GM23338 (cell line): ENCODE measurements at regions not wholly inside any gene's neighbourhood (a gene's known extent, or its start where the extent isn't known, plus 50 kb on each side); places are given as distances from the start of the nearest gene placed in this dataset.

Experiments
- ATAC-seq: fragments of 200-7000 bp; cut with Tn5 transposase; 3 replicates; pipeline ENCODE4 v1.9.1; 2020
- DNase-seq: peaks from one replicate; pipeline ENCODE4 v3.0.0-alpha.2; 2015; ENCODE audit warnings: low spot score
- H2AFZ ChIP-seq: fragments of 200-600 bp; sonication (generic); 2 replicates; pipeline ENCODE4 v1.8.0; 2016; ENCODE audit warnings: antibody characterized with exemption, mild to moderate bottlenecking, moderate library complexity
- H3F3A ChIP-seq: fragments of 200-600 bp; sonication (generic); replicated peaks from 2 replicates; pipeline ENCODE4 v1.8.0; 2017; ENCODE audit warnings: antibody characterized with exemption, mixed run types, low read depth
- H3K27ac ChIP-seq: fragments of 200-600 bp; sonication (generic); 2 replicates; pipeline ENCODE4 v1.6.1; 2016; ENCODE audit warnings: low read depth
- H3K27me3 ChIP-seq: fragments of 200-600 bp; sonication (generic); 2 replicates; pipeline ENCODE4 v1.8.0; 2016; ENCODE audit warnings: mild to moderate bottlenecking, mixed run types, moderate library complexity; ENCODE audit not compliant: insufficient read depth
- H3K36me3 ChIP-seq: fragments of 200-600 bp; sonication (generic); 2 replicates; pipeline ENCODE4 v1.8.0; 2016; ENCODE audit warnings: mild to moderate bottlenecking; ENCODE audit not compliant: insufficient read depth
- H3K4me1 ChIP-seq: fragments of 200-600 bp; sonication (generic); 2 replicates; pipeline ENCODE4 v1.8.0; 2016; ENCODE audit warnings: mild to moderate bottlenecking, moderate library complexity; ENCODE audit not compliant: insufficient read depth
- H3K4me2 ChIP-seq: fragments of 200-600 bp; sonication (generic); 2 replicates; pipeline ENCODE4 v1.7.1; 2017; ENCODE audit warnings: mixed run types
- H3K4me3 ChIP-seq: fragments of 200-600 bp; sonication (generic); 2 replicates; pipeline ENCODE4 v1.6.1; 2016; ENCODE audit warnings: mixed run types
- H3K79me2 ChIP-seq: fragments of 200-600 bp; sonication (generic); replicated peaks from 2 replicates; pipeline ENCODE4 v1.8.0; 2017; ENCODE audit warnings: mild to moderate bottlenecking; ENCODE audit not compliant: insufficient read depth
- H3K9me2 ChIP-seq: fragments of 200-600 bp; sonication (generic); 2 replicates; pipeline ENCODE4 v1.8.0; 2017; ENCODE audit not compliant: insufficient read depth
- H4K20me1 ChIP-seq: fragments of 200-600 bp; sonication (generic); replicated peaks from 2 replicates; pipeline ENCODE4 v1.8.0; 2017; ENCODE audit warnings: mild to moderate bottlenecking; ENCODE audit not compliant: insufficient read depth
- H3K27ac Mint-ChIP-seq: 2 replicates; pipeline ENCODE4 v1.8.0; 2020; ENCODE audit warnings: inconsistent platforms, mild to moderate bottlenecking, moderate library complexity, mixed read lengths
- H3K27me3 Mint-ChIP-seq: 3 replicates; pipeline ENCODE4 v1.8.0; 2022; ENCODE audit warnings: low read depth, mild to moderate bottlenecking, moderate library complexity, mixed read lengths, inconsistent platforms; ENCODE audit not compliant: insufficient read depth, poor library complexity
- H3K36me3 Mint-ChIP-seq: 3 replicates; pipeline ENCODE4 v1.8.0; 2021; ENCODE audit warnings: low read depth, mild to moderate bottlenecking, inconsistent platforms, moderate library complexity, mixed read lengths
- H3K4me1 Mint-ChIP-seq: 3 replicates; pipeline ENCODE4 v1.8.0; 2020; ENCODE audit warnings: mild to moderate bottlenecking, inconsistent platforms, mixed read lengths
- H3K4me3 Mint-ChIP-seq: 3 replicates; pipeline ENCODE4 v1.8.0; 2021; ENCODE audit warnings: moderate library complexity, mild to moderate bottlenecking, inconsistent platforms, mixed read lengths
- H3K9me3 Mint-ChIP-seq: 3 replicates; pipeline ENCODE4 v1.8.0; 2020; ENCODE audit warnings: moderate library complexity, mild to moderate bottlenecking, inconsistent platforms, mixed read lengths
- CREB1 ChIP-seq: fragments of 250-450 bp; sonication (Bioruptor Pico); IDR thresholded peaks from 2 replicates; pipeline ENCODE4 v1.5.0; 2020; ENCODE audit warnings: low read depth, mild to moderate bottlenecking, moderate library complexity
- CTCF ChIP-seq, 2 experiments: fragments of 200-600 bp in 1 of 2; sonication (generic) in 1 of 2; conservative IDR thresholded peaks; 2 replicates each; pipeline versions ENCODE4 v1.5.1 to v1.6.1; 2016 to 2017; ENCODE audit warnings: antibody characterized with exemption in 2 of 2, low read depth in 2 of 2, mild to moderate bottlenecking in 2 of 2, moderate library complexity in 1 of 2
- ETS1 ChIP-seq: IDR thresholded peaks from 2 replicates; pipeline ENCODE4 v1.6.1; 2016; ENCODE audit warnings: antibody characterized with exemption
- EZH2 ChIP-seq: fragments of 200-600 bp; sonication (generic); IDR thresholded peaks from one replicate; pipeline ENCODE4 v1.8.0; 2017; ENCODE audit warnings: antibody characterized with exemption, mild to moderate bottlenecking, low read depth; ENCODE audit not compliant: unreplicated experiment
- EZH2phosphoT487 ChIP-seq: fragments of 200-600 bp; sonication (generic); IDR thresholded peaks from one replicate; pipeline ENCODE4 v1.8.1; 2018; ENCODE audit warnings: antibody characterized with exemption; ENCODE audit not compliant: unreplicated experiment
- JUNB ChIP-seq: IDR thresholded peaks from one replicate; pipeline ENCODE4 v1.6.1; 2016; ENCODE audit warnings: antibody characterized with exemption; ENCODE audit not compliant: unreplicated experiment
- NANOG ChIP-seq: IDR thresholded peaks from 2 replicates; pipeline ENCODE4 v1.6.1; 2016; ENCODE audit warnings: antibody characterized with exemption, borderline replicate concordance
- POLR2AphosphoS5 ChIP-seq: IDR thresholded peaks from 2 replicates; pipeline ENCODE4 v1.6.1; 2016; ENCODE audit warnings: antibody characterized with exemption, low read depth
- REST ChIP-seq: IDR thresholded peaks from one replicate; pipeline ENCODE4 v1.6.1; 2018; ENCODE audit warnings: antibody characterized with exemption; ENCODE audit not compliant: unreplicated experiment
- STAT1 ChIP-seq: IDR thresholded peaks from one replicate; pipeline ENCODE4 v1.6.1; 2016; ENCODE audit warnings: antibody characterized with exemption; ENCODE audit not compliant: unreplicated experiment
- ZNF114 ChIP-seq: fragments of 250-450 bp; sonication (Bioruptor Pico); IDR thresholded peaks from 2 replicates; pipeline ENCODE4 v1.5.0; 2020; ENCODE audit warnings: mild to moderate bottlenecking, moderate library complexity
- ZNF331 ChIP-seq: fragments of 250-450 bp; sonication (Bioruptor Pico); IDR thresholded peaks from 2 replicates; pipeline ENCODE4 v1.5.0; 2020; ENCODE audit warnings: low read depth, mild to moderate bottlenecking, moderate library complexity
- ZNF462 ChIP-seq: fragments of 250-450 bp; sonication (Bioruptor Pico); IDR thresholded peaks from 2 replicates; pipeline ENCODE4 v1.5.0; 2020; ENCODE audit warnings: mild to moderate bottlenecking, moderate library complexity

- H3K9me3 Mint-ChIP-seq = peaks cover under 1% of the 10 kb centered on the region; the same call in 1 of the 3 replicates
- H2AFZ ChIP-seq = no peak overlapping the region
- H3K4me1 ChIP-seq = no peaks in the 10 kb centered on the region
- no peaks in the 10 kb centered on the region for H3F3A ChIP-seq
- H3K27ac ChIP-seq = no peak overlapping the region
- H3K4me3 ChIP-seq = no peak overlapping the region
- no peak overlapping the region for H3K4me3 Mint-ChIP-seq
- no peaks in the 10 kb centered on the region for H3K4me1 Mint-ChIP-seq
- H3K36me3 ChIP-seq = no peaks in the 10 kb centered on the region
- H3K36me3 Mint-ChIP-seq = no peaks in the 10 kb centered on the region
- no peaks in the 10 kb centered on the region for H3K27me3 ChIP-seq
- H3K27ac Mint-ChIP-seq = no peak overlapping the region; the same call in 1 of the 2 replicates
- H4K20me1 ChIP-seq = no peaks in the 10 kb centered on the region
- no peaks in the 10 kb centered on the region for H3K79me2 ChIP-seq
- ATAC-seq = no peak
- no peaks in the 10 kb centered on the region; the same call in 1 of the 2 replicates for H3K9me2 ChIP-seq
- no peak overlapping the region for H3K4me2 ChIP-seq
- no peak for DNase-seq
- no peak for TF ChIP-seq POLR2AphosphoS5
- no peak for TF ChIP-seq ZNF114 (CRISPR knock-in tag)
- TF ChIP-seq JUNB = no peak
- no peak for TF ChIP-seq ZNF331 (CRISPR knock-in tag)
- no peak for TF ChIP-seq REST
- TF ChIP-seq STAT1 = no peak
- no peak for TF ChIP-seq ETS1
- TF ChIP-seq CREB1 (CRISPR knock-in tag) = no peak
- TF ChIP-seq ZNF462 = no peak
- no peak for TF ChIP-seq CTCF (conservative IDR thresholded peaks at IDR 0.05; ENCODE audit: low read depth in 2 of 2)
- no peak for TF ChIP-seq NANOG
- no peak for TF ChIP-seq EZH2
- TF ChIP-seq EZH2phosphoT487 = no peak
- H3K27me3 Mint-ChIP-seq = no peaks in the 10 kb centered on the region
These were observed 77.9 kb upstream of the KCNJ15 start for GRCh38 chr21:38178653-38179470.
